NCI-H2171 treated with DMSO at 0.1 percent for 48 hours (cell line): ENCODE measurements at regions not wholly inside any gene's neighbourhood (a gene's known extent, or its start where the extent isn't known, plus 50 kb on each side); places are given as distances from the start of the nearest gene placed in this dataset.

Experiments
- DNase-seq: peaks from one replicate; lab custom pipeline; 2025; lab: John Stamatoyannopoulos, UW

GRCh38 chr1:199333180-199333579 lies 694.3 kb upstream of the NR5A2 start:
- DNase-seq = no peak

GRCh38 chr1:199335496-199335895 lies 692.0 kb upstream of the NR5A2 start:
- no peak for DNase-seq

GRCh38 chr1:199336745-199337640 lies 690.5 kb upstream of the NR5A2 start:
- no peak for DNase-seq

- no peak for DNase-seq
Measured at GRCh38 chr1:199338760-199339159, 688.8 kb upstream of the NR5A2 start.

- DNase-seq = no peak
Measured at GRCh38 chr1:199352351-199352750, 675.2 kb upstream of the NR5A2 start.

GRCh38 chr1:199353906-199354305 lies 673.6 kb upstream of the NR5A2 start:
- no peak for DNase-seq

- no peak for DNase-seq
Measured at GRCh38 chr1:199356561-199356960, 670.9 kb upstream of the NR5A2 start.

- no peak for DNase-seq
Measured at GRCh38 chr1:199357599-199357998, 669.9 kb upstream of the NR5A2 start.

- no peak for DNase-seq
Measured at GRCh38 chr1:199362996-199363395, 664.5 kb upstream of the NR5A2 start.

- DNase-seq = no peak
Measured at GRCh38 chr1:199373139-199373538, 654.4 kb upstream of the NR5A2 start.

GRCh38 chr1:199377211-199377610 lies 650.3 kb upstream of the NR5A2 start:
- DNase-seq = no peak

- DNase-seq = no peak
Measured at GRCh38 chr1:199383793-199384192, 643.7 kb upstream of the NR5A2 start.

- no peak for DNase-seq
Measured at GRCh38 chr1:199394856-199395255, 632.7 kb upstream of the NR5A2 start.

- DNase-seq = no peak
Measured at GRCh38 chr1:199396456-199396855, 631.1 kb upstream of the NR5A2 start.

- no peak for DNase-seq
Measured at GRCh38 chr1:199399996-199400724, 627.4 kb upstream of the NR5A2 start.

- DNase-seq = peak; percentile 2
Measured at GRCh38 chr1:199403531-199404116, 623.9 kb upstream of the NR5A2 start.

GRCh38 chr1:199404191-199404590 lies 623.3 kb upstream of the NR5A2 start:
- peak; percentile 7 for DNase-seq

- DNase-seq = no peak
Measured at GRCh38 chr1:199404976-199405375, 622.5 kb upstream of the NR5A2 start.

- DNase-seq = no peak
Measured at GRCh38 chr1:199405634-199406196, 621.8 kb upstream of the NR5A2 start.

- no peak for DNase-seq
Measured at GRCh38 chr1:199410462-199410861, 617.0 kb upstream of the NR5A2 start.

GRCh38 chr1:199411506-199411905 lies 616.0 kb upstream of the NR5A2 start:
- DNase-seq = no peak

- no peak for DNase-seq
Measured at GRCh38 chr1:199422206-199422605, 605.3 kb upstream of the NR5A2 start.

- DNase-seq = peak; percentile 67
Measured at GRCh38 chr1:199447906-199448305, 579.6 kb upstream of the NR5A2 start.
